Esophagus muscularis mucosa (tissue), 4 donors: ENCODE measurements at regions not wholly inside any gene's neighbourhood (a gene's known extent, or its start where the extent isn't known, plus 50 kb on each side); places are given as distances from the start of the nearest gene placed in this dataset.

Experiments used
- EP300 ChIP-seq: sonication (generic); formaldehyde crosslinking; IDR thresholded peaks from one replicate; pipeline ENCODE4 v1.6.1; 2017; ENCODE audit warnings: antibody characterized with exemption
- POLR2A ChIP-seq: fragments of 450-650 bp; IDR thresholded peaks from one replicate; pipeline ENCODE4 v1.6.1; 2017; ENCODE audit warnings: antibody characterized with exemption, moderate library complexity, mild to moderate bottlenecking, low read depth
- POLR2AphosphoS5 ChIP-seq, 2 donors: sonication (generic); formaldehyde crosslinking; IDR thresholded peaks; one replicate each; pipeline ENCODE4 v1.6.1; 2017; ENCODE audit warnings: antibody characterized with exemption in 2 of 2
- TF ChIP-seq, protein P1 (sequence below), 3 experiments: fragments of 200-600 bp in 2 of 3; fragments of 450-650 bp in 1 of 3; sonication (generic) in 2 of 3; IDR thresholded peaks; one replicate each; pipeline ENCODE4 v1.5.1; 2017 to 2019; ENCODE audit warnings: antibody characterized with exemption in 3 of 3, mild to moderate bottlenecking in 2 of 3, moderate library complexity in 1 of 3

DNA sequence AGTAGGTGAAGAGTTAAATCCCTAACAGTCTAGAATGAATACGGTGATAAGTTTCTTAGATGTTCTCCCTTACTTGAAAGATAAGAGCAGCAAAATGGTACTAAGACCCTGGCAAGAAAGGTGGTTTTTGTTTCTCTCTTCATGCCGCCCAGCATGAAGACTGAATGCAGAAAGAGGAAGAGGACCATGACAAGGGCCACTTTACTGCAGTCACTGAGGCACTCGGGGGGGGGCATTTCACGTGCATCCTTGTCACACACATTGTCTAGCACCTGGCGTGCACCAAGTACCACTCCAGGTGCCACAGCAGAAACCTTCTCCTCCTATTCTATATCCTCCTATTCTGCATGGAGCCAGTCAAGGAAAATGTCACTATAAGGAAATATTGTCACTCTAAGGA, 222.0 kb downstream of the TOMM20 start:
- TF ChIP-seq, protein P1, sequence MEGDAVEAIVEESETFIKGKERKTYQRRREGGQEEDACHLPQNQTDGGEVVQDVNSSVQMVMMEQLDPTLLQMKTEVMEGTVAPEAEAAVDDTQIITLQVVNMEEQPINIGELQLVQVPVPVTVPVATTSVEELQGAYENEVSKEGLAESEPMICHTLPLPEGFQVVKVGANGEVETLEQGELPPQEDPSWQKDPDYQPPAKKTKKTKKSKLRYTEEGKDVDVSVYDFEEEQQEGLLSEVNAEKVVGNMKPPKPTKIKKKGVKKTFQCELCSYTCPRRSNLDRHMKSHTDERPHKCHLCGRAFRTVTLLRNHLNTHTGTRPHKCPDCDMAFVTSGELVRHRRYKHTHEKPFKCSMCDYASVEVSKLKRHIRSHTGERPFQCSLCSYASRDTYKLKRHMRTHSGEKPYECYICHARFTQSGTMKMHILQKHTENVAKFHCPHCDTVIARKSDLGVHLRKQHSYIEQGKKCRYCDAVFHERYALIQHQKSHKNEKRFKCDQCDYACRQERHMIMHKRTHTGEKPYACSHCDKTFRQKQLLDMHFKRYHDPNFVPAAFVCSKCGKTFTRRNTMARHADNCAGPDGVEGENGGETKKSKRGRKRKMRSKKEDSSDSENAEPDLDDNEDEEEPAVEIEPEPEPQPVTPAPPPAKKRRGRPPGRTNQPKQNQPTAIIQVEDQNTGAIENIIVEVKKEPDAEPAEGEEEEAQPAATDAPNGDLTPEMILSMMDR (IDR thresholded peaks at IDR 0.05), result no peak
- TF ChIP-seq EP300 (no peak), POLR2AphosphoS5 (IDR thresholded peaks at IDR 0.05) (no peak), POLR2A (no peak)
